ENCODE measurements at regions not wholly inside any gene's neighbourhood (a gene's known extent, or its start where the extent isn't known, plus 50 kb on each side); places are given as distances from the start of the nearest gene placed in this dataset.

DNA sequence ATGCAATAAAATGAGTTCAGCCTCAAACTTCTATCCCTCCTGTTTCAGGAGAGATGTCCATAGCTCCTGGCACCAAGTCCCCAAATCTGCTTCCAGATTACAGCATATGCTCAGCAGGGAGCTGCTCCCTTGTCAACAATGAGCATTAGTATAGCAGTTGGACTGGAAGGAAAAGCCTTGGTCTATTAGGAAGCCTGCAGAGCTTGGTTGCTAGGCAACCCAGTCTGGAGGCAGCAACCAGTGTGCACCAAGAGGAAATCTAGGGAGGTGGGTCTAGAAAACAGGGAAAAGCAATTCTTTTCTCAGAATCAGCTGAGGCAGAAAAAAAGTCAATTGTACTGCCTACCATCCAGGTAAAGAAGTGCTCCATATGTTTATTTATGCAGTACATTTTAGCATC lies 229.5 kb upstream of the NMUR2 start:
- TF ChIP-seq, protein P1, sequence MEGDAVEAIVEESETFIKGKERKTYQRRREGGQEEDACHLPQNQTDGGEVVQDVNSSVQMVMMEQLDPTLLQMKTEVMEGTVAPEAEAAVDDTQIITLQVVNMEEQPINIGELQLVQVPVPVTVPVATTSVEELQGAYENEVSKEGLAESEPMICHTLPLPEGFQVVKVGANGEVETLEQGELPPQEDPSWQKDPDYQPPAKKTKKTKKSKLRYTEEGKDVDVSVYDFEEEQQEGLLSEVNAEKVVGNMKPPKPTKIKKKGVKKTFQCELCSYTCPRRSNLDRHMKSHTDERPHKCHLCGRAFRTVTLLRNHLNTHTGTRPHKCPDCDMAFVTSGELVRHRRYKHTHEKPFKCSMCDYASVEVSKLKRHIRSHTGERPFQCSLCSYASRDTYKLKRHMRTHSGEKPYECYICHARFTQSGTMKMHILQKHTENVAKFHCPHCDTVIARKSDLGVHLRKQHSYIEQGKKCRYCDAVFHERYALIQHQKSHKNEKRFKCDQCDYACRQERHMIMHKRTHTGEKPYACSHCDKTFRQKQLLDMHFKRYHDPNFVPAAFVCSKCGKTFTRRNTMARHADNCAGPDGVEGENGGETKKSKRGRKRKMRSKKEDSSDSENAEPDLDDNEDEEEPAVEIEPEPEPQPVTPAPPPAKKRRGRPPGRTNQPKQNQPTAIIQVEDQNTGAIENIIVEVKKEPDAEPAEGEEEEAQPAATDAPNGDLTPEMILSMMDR (IDR thresholded peaks at IDR 0.05) = no peak
- TF ChIP-seq POLR2A (IDR thresholded peaks at IDR 0.05) (no peak), POLR2AphosphoS5 (IDR thresholded peaks at IDR 0.05) (no peak), EP300 (IDR thresholded peaks at IDR 0.05) (no peak)
